Gastroesophageal sphincter (tissue), 3 donors: ENCODE measurements at regions not wholly inside any gene's neighbourhood (a gene's known extent, or its start where the extent isn't known, plus 50 kb on each side); places are given as distances from the start of the nearest gene placed in this dataset.

Source experiments
- EP300 ChIP-seq: sonication (generic); formaldehyde crosslinking; IDR thresholded peaks from one replicate; pipeline ENCODE4 v1.6.1; 2017; ENCODE audit warnings: antibody characterized with exemption, mild to moderate bottlenecking
- POLR2A ChIP-seq, 2 donors: fragments of 450-650 bp; IDR thresholded peaks; one replicate each; pipeline ENCODE4 v1.6.1; 2017; ENCODE audit warnings: antibody characterized with exemption in 2 of 2, mild to moderate bottlenecking in 2 of 2, moderate library complexity in 1 of 2
- POLR2AphosphoS5 ChIP-seq: sonication (generic); formaldehyde crosslinking; IDR thresholded peaks from one replicate; pipeline ENCODE4 v1.6.1; 2017; ENCODE audit warnings: antibody characterized with exemption
- TF ChIP-seq, protein P1 (sequence below), 4 experiments: fragments of 200-600 bp in 2 of 4; fragments of 450-650 bp in 2 of 4; sonication (generic) in 1 of 4; IDR thresholded peaks; one replicate each; pipeline ENCODE4 v1.5.1; 2017 to 2019; ENCODE audit warnings: antibody characterized with exemption in 4 of 4, mild to moderate bottlenecking in 2 of 4, moderate library complexity in 2 of 4

DNA sequence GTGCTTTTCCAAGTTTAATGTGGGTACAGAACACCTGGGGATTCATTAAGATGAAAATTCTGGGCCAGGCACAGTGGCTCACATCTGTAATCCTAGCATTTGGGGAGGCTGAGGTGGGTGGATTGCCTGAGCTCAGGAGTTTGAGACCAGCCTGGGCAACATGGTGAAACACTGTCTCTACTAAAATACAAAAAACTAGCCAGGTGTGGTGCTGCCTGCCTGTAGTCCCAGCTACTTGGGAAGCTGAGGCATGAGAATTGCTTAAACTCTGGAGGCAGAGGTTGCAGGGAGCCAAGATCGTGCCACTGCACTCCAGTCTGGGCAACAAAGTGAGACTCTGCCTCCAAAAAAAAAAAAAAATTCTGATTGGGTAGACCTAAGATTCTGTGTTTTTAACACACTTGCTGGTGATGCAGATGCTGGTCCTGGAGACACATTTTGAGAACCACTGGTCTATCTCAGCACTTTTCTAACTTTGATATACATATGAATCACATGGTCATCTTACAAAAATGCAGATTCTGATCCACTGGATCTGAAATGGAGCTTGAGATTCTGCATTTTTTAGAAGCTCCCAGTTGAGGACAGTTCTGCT lies 223.8 kb upstream of the SATB1 start:
- TF ChIP-seq EP300 (no peak), POLR2A (IDR thresholded peaks at IDR 0.05) (no peak), POLR2AphosphoS5 (no peak)
- TF ChIP-seq, protein P1, sequence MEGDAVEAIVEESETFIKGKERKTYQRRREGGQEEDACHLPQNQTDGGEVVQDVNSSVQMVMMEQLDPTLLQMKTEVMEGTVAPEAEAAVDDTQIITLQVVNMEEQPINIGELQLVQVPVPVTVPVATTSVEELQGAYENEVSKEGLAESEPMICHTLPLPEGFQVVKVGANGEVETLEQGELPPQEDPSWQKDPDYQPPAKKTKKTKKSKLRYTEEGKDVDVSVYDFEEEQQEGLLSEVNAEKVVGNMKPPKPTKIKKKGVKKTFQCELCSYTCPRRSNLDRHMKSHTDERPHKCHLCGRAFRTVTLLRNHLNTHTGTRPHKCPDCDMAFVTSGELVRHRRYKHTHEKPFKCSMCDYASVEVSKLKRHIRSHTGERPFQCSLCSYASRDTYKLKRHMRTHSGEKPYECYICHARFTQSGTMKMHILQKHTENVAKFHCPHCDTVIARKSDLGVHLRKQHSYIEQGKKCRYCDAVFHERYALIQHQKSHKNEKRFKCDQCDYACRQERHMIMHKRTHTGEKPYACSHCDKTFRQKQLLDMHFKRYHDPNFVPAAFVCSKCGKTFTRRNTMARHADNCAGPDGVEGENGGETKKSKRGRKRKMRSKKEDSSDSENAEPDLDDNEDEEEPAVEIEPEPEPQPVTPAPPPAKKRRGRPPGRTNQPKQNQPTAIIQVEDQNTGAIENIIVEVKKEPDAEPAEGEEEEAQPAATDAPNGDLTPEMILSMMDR (IDR thresholded peaks at IDR 0.05), result no peak
